ENCODE measurements at regions not wholly inside any gene's neighbourhood (a gene's known extent, or its start where the extent isn't known, plus 50 kb on each side); places are given as distances from the start of the nearest gene placed in this dataset.

DNA sequence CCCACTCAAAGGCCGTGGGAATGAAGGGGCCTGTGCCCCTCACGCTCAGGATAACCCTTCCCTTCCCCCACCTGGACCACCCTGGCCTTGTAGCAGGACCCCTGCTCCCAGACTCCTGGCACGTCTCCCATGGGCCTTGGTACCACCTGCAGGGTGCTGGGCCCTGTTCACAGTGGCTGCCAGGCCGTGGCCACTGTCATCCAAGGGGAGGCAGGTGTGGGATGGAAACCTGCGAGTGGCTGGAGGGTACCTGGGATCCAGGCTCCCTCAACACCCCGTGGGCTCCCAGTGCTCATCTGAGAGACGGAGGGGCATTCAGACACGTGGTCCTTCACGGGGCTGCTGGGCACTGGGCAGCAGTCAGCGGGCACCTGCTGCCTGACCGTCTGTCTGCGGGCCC, 75.6 kb upstream of the CIBAR2 start:
- DNase-seq (ENCODE audit: low read depth) = no peak

- DNase-seq (ENCODE audit: low read depth) = no peak
Measured at GRCh38 chr16:85188822-85189672, 76.8 kb upstream of the CIBAR2 start.

- no peak for DNase-seq (ENCODE audit: low read depth)
Measured at GRCh38 chr16:85190572-85190971, 78.3 kb upstream of the CIBAR2 start.

DNA sequence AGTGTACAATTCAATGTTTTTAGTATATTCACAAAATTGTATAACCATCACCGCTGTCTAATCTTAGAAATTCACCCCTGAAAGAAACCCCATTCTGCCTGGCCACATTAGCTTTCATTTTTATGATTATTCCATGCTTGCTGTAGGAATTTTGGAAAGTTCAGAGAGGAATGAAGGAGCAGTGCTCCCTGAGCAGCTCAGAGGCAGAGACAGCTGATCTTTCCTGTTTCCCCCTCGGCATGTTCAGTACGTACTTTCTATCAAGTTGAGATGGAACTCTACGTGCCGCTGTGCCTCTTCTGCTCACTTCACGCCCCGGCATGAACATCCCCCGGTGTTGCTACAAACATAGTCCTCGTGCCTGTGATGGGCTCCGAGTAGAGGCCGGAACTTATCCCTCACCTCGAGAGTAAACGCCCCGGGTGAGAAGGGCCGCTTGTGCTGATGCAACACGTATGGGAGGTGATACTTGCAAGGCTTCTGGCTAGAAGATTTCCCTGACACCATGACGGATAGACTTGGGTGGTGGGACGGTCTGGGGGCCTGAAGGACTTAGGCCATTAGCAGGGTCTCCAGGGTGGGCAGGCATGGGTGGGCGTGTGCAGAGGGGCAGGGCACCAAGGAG, 79.2 kb upstream of the CIBAR2 start:
- DNase-seq (ENCODE audit: low read depth) = no peak

DNA sequence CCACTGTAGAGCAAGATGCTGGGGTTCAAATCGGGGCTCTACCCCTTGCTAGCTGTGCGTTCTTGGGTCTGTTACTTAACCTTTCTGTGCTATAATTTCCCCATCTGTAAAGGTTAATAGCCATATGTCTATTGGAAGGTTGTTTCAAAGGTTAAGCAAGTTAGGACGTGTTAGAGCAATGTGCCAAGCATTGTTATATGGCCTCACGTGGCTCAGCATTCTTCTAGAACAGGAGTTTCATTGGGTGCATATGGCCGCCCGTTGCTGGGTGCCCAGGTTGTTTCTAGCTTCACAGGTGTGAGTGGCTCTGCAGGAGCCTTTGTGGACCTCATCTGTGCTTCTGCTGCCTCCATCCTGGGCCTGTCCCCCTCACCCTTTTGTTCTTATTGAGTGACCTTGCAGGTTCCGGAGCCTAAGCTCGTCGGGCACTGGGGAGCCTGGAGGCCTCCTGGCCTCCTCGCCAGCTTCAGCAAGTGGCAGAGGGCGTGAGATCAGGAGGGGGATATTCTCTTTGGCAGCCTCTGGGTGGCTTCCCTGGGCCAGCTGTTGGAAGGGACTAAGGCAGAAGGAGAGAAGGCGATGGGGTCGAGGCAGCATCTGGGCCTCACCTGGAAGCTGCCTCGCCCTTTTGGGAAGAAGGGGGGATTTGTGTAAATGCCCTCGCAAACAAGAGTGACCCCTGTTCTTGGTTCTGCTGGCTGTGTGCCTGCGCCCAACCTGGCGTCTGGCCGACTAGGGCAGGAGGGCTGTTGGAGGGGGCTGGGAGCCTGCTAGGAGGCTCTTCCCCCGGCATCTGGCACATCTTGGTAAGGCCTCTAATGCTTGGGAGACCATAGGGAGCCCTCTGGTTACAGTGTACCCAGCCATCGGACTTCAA, 80.2 kb upstream of the CIBAR2 start:
- DNase-seq (ENCODE audit: low read depth) = no peak

GRCh38 chr16:85193115-85193493, 80.8 kb upstream of the CIBAR2 start:
- DNase-seq (ENCODE audit: low read depth) = no peak

DNA sequence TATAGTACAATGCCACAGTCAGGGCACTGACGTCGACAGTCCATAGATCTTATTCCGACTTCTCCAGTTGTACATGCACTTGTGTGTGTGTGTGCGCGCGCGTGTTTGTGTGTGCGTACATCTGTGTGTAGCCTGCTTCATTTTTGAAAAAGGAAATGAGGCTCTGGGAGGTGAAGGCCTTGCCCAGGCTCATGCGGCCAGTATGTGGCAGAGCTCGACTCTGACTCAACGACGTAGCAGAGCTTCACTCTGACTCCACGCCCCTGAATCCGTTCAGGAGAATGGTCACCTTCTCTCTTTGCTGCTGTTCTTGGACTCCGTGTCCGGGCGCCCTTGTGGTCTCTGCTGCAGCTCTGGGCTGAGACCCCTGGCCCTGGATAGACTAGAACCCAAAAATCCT, 81.6 kb upstream of the CIBAR2 start:
- no peak for DNase-seq (ENCODE audit: low read depth)

GRCh38 chr16:85194307-85195270, 82.3 kb upstream of the CIBAR2 start:
- DNase-seq (ENCODE audit: low read depth) = no peak

GRCh38 chr16:85195271-85195647, 83.0 kb upstream of the CIBAR2 start:
- no peak for DNase-seq (ENCODE audit: low read depth)

DNA sequence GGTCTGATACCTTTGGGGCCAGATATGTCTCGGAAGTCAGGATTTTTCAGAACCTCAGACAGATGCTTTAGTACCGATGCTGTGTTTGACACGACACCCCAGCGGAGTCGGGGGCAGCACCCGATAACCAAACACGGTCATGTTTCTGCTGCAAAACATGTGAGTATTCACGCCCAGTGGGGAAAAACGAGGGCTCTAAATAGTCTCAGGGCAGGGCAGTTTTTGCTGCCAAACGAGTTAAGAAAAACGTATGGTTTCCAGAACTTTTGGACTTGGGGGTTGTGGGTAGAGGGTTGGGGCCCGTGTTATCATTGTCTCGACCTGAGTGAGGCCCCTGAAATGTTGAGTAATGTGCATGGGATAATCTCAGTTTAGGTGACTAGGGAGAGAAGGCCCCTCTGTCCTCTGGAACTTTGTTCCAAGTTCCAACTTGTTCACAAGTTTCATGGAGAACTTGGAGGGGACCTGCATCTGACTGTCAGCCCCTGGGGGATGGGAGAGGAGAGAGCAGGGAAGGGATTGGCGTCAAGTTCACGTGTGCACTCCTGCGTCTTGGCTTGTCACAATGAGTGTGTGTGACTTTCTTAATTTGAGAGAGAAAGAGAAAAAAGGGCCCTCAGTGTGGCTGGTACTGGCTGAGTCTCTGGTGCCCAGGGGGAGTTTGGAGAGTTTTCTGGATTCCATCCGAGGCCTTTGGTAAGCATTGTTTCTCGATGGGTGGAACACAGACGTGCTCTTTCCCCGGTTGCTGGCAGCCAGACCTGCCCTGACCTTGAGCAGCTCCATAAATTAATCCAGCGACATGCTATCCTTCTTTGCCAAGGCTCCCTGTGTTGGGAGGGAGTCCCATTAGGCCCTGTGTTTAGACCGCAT, 83.9 kb upstream of the CIBAR2 start:
- DNase-seq (ENCODE audit: low read depth) = no peak

GRCh38 chr16:85196976-85197375, 84.7 kb upstream of the CIBAR2 start:
- no peak for DNase-seq (ENCODE audit: low read depth)

DNA sequence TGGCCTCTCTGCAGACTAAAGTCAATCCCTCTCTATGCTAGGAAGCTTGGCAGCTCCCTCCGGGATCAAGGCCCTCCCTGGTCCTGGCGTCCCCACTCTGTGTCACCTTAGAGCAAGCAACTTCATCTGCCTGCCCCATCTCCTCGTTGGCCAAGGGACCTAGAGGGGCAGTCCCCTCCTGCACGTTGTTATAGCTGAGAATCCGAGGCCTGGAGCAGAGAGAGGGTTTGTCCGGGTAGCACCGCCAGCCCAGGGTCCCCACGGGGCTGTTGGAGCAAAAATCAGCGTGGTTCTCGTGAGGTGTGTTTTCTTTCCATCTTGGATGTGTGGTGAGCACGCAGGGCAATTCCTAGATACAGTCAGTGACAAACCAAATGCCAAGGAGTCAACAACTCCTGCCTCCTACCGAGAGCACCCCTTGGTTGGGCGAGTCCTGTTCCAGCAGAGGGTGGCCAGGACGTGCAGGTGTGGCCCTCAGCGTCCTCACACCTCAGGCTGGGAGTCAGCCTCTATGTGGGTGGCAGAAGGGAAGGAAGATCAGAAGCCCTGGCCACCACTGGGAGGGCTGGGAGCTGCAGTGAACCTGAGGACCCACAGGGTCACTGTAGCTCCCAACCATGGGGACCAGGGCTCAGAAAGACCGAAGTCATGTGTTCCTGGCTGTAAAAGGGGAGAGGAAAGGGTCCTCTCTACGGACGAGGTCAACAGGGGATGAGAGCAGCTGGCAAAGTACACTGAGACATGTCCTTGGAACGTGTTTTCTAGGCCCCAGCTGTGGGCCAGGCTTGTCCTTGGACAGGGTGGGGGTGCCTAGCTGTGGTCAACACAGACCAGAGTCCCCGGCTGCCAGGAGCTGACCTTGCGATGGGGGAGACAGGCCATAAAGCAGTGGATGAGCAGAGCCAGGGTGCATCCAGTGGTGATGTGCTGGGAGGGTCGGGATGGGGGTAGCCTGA, 85.6 kb upstream of the CIBAR2 start:
- DNase-seq (ENCODE audit: low read depth) = no peak

- peak; percentile 51 for DNase-seq (ENCODE audit: low read depth)
Measured at GRCh38 chr16:85199069-85199725, 86.9 kb upstream of the CIBAR2 start.

GRCh38 chr16:85199880-85200279, 87.6 kb upstream of the CIBAR2 start:
- DNase-seq (ENCODE audit: low read depth) = no peak

DNA sequence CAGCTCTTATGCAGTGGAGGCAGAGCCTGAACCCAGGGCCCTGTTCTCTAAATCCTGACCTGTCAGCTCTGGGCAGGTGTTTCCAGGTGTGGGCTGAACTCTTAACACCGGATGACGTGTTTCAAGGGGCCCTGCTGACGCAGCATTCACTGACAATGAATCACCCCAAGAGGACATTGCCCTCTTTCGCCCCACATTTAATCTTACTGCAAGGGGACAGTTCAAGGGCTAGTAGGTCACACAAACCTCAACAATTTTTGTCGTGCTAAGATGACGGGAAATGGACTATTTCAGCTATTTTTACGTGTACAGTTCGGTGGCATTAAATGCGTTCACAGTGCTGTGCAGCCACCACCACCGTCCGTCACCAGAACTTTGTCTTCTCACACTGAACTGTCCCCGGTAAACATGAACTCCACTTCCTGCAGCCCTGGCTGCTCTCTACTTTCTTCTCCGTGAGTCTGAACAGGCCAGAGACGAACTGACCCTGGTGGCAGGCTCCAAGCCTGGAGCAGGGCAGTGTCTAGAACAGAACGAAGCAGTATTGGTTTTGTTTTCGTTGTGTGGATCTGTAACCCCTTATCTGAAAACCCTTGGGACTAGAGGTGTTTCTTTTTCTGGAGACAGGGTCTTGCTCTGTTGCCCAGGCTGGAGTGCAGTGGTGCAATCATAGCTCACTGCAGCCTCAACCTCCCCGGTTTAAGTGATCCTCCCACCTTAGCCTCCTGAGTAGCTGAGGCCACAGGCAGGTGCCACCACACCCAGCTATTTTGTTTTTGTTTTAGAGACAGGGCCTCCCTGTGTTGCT, 88.4 kb upstream of the CIBAR2 start:
- DNase-seq (ENCODE audit: low read depth) = no peak

GRCh38 chr16:85201574-85201973, 89.3 kb upstream of the CIBAR2 start:
- no peak for DNase-seq (ENCODE audit: low read depth)

DNA sequence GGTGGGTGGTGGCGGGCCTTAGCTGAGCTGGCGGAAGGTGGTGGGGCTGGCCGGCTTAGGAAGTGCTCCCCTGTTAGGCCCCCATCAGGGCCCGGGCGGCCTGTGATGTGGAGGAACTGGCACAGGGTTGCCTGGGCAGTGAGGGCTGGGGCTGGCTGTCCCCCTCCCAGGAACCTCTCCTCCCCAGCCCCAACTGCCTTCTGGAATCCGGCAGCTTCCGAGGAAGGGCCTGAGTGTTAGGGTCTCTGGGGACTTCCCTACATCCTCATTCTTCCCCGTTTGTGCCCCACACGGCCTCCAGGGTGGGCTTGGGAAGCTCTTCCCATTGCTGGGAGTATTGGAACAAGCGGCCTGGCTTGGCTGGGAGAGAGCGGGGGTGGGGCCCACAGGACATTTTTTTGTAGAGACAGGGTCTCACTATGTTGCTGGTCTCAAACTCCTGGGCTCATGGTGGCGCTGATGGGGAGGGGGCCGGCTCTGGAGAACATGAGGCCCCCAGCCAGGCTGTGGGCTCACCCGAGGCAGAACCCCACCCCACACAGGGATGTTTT, 89.9 kb upstream of the CIBAR2 start:
- no peak for DNase-seq (ENCODE audit: low read depth)

Measured in fibroblast of the conjunctiva (primary cell).